ENCODE measurements at regions not wholly inside any gene's neighbourhood (a gene's known extent, or its start where the extent isn't known, plus 50 kb on each side); places are given as distances from the start of the nearest gene placed in this dataset.

DNA sequence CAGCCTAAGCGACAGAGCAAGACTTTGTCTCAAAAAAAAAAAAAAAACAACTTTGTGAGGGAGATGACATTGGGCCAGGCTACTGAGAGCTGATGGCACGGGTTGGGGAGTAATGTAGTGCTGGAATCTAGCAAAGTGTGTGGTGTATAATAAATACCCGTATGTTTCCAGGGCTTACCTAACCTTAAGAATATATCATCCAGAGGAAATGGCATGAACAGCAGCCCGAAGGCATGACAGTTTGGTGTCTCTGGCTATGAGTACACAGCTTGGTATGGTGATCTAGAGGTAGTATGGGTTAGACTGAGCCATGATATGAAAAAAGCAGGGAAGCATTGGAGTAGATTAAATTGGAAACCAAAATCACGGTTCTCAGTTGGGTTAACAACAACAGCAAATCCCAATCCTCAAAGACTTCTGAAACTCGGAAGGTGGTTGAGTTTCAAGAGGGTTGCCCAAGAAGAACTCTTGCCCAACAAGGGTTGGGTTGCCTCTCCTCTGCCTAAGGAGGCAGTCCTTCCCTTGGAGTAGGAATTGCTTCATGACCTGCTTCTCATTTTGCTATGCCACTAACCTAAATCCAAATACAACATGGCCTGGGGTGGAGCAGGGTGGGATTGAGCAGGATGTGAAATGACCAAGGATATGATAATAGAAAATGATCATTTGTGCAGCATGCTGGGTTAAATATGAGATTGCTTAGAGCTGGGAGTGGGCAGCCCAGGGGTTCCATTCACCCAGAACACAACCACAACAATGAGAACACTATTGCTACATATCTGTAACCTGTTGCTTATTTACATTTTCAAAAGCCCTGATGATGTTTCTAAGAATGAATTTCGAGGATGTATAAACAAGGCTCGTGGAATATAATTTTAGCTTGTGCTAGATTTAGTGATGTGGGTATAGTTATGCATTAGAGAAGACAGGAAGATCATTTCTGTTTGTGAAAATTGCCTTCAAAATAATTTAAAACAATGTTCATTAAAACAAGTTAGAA is 64.6 kb upstream of the ZFR start:
- no peak for DNase-seq (ENCODE audit: low spot score)
- TF ChIP-seq, protein P1, sequence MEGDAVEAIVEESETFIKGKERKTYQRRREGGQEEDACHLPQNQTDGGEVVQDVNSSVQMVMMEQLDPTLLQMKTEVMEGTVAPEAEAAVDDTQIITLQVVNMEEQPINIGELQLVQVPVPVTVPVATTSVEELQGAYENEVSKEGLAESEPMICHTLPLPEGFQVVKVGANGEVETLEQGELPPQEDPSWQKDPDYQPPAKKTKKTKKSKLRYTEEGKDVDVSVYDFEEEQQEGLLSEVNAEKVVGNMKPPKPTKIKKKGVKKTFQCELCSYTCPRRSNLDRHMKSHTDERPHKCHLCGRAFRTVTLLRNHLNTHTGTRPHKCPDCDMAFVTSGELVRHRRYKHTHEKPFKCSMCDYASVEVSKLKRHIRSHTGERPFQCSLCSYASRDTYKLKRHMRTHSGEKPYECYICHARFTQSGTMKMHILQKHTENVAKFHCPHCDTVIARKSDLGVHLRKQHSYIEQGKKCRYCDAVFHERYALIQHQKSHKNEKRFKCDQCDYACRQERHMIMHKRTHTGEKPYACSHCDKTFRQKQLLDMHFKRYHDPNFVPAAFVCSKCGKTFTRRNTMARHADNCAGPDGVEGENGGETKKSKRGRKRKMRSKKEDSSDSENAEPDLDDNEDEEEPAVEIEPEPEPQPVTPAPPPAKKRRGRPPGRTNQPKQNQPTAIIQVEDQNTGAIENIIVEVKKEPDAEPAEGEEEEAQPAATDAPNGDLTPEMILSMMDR (IDR thresholded peaks at IDR 0.05; ENCODE audit: extremely low read depth, insufficient read depth, missing control alignments): no peak
- in situ Hi-C loops (cut with MboI; ENCODE audit: low pct_unique_long_range_greater_than_20kb, low sequenced_read_pairs, unreplicated experiment): no loop called here

DNA sequence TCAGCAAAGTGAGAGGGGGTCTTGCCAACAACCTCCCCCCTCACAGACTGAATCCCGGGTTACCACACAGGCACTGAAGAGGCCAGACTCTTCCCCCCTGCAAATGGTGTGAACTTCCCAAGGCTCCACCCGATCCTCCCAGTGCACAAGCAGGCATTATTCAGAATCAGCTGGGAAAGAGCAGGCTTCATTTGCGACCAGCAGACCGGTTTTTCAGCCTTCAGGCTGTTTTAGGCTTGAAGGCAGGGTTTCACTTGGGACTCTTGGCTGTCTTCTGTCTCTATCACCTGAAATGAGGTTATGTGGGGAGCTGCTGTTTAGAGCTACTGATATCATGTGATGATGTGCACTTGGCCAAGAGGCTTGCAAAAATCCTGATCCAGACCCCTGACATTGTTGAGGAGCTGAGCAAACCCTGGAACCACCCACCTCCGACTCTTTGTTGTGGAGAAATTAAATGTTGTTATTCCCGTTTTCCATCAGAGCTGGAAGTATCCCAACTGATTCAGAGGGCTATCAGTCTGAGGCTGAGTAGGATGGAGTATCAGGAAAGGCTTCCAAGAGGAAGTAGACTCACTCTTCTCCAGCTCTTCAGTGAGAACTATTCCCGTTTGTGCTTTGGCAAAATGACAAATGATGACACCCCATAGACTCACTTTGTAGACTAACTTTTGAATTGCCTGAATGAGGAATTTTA is 63.3 kb upstream of the ZFR start:
- TF ChIP-seq, protein P1 (IDR thresholded peaks at IDR 0.05; ENCODE audit: extremely low read depth, insufficient read depth, missing control alignments): no peak
- no peak for DNase-seq (ENCODE audit: low spot score)
- in situ Hi-C loops (cut with MboI; ENCODE audit: low pct_unique_long_range_greater_than_20kb, low sequenced_read_pairs, unreplicated experiment): no loop called here

DNA sequence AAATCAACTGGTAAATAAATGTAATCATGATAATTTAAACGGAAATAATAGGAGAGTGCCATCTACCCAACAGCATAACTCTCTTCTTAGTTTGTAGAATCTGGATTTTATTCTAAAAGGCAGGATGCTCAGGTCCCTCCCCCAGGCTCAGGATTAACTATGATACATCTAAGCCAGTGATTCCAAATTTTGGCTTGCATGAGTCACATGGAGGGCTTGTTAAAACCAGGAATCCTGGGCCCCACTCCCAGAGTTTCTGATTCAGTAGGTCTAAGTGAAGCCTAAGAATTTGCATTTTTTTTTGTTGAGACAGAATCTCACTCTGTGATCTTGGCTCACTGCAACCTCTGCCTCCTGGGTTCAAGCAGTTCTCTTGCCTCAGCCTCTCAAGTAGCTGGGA is 62.3 kb upstream of the ZFR start:
- no peak for DNase-seq (ENCODE audit: low spot score)
- TF ChIP-seq, protein P1 (IDR thresholded peaks at IDR 0.05; ENCODE audit: extremely low read depth, insufficient read depth, missing control alignments): no peak
- in situ Hi-C loops (cut with MboI; ENCODE audit: low pct_unique_long_range_greater_than_20kb, low sequenced_read_pairs, unreplicated experiment): no loop called here

GRCh38 chr5:32506201-32506661 is 61.7 kb upstream of the ZFR start:
- DNase-seq (ENCODE audit: low spot score): no peak
- TF ChIP-seq, protein P1 (IDR thresholded peaks at IDR 0.05; ENCODE audit: extremely low read depth, insufficient read depth, missing control alignments): no peak
- in situ Hi-C loops (cut with MboI; ENCODE audit: low pct_unique_long_range_greater_than_20kb, low sequenced_read_pairs, unreplicated experiment): no loop called here

GRCh38 chr5:32505756-32506155 is 61.2 kb upstream of the ZFR start:
- DNase-seq (ENCODE audit: low spot score): no peak
- TF ChIP-seq, protein P1 (IDR thresholded peaks at IDR 0.05; ENCODE audit: extremely low read depth, insufficient read depth, missing control alignments): no peak
- in situ Hi-C loops (cut with MboI; ENCODE audit: low pct_unique_long_range_greater_than_20kb, low sequenced_read_pairs, unreplicated experiment): no loop called here

GRCh38 chr5:32504989-32505596 is 60.6 kb upstream of the ZFR start:
- TF ChIP-seq, protein P1 (IDR thresholded peaks at IDR 0.05; ENCODE audit: extremely low read depth, insufficient read depth, missing control alignments): no peak
- no peak for DNase-seq (ENCODE audit: low spot score)
- in situ Hi-C loops (cut with MboI; ENCODE audit: low pct_unique_long_range_greater_than_20kb, low sequenced_read_pairs, unreplicated experiment): no loop called here
